Colonic mucosa (tissue), 4 donors: ENCODE measurements at regions not wholly inside any gene's neighbourhood (a gene's known extent, or its start where the extent isn't known, plus 50 kb on each side); places are given as distances from the start of the nearest gene placed in this dataset.

Source experiments
- DNase-seq: peaks from one replicate; pipeline ENCODE4 v3.0.0-alpha.2; 2020
- H3K27ac ChIP-seq: fragments of 200-600 bp; one replicate; pipeline ENCODE4 v1.8.0; 2021
- H3K27me3 ChIP-seq: fragments of 200-600 bp; one replicate; pipeline ENCODE4 v1.8.0; 2021
- H3K36me3 ChIP-seq: fragments of 200-600 bp; one replicate; pipeline ENCODE4 v1.8.0; 2021
- H3K4me1 ChIP-seq: fragments of 200-600 bp; one replicate; pipeline ENCODE4 v1.8.0; 2021; ENCODE audit warnings: mild to moderate bottlenecking
- H3K4me3 ChIP-seq: fragments of 200-600 bp; one replicate; pipeline ENCODE4 v1.8.0; 2021
- H3K9ac ChIP-seq, 2 donors: one replicate each; pipeline ENCODE4 v1.7.0; 2013; ENCODE audit warnings: control low read depth in 2 of 2, low read depth in 2 of 2, low read length in 2 of 2
- H3K9me3 ChIP-seq: fragments of 200-600 bp; one replicate; pipeline ENCODE4 v1.8.0; 2021
- CTCF ChIP-seq: fragments of 200-600 bp; IDR thresholded peaks from one replicate; pipeline ENCODE4 v1.8.0; 2022; ENCODE audit warnings: antibody characterized with exemption, mild to moderate bottlenecking
- intact Hi-C: fragments of 100-400 bp; cut with DNase I; formaldehyde crosslinking; loops from one replicate; pipeline ENCODE4 v1.14.1; 2022
- donor health status: healthy.
- donor health status: DM: no; HTN: no; CAD: no.
- donor health status: DM: no; HTN: no; CAD: no.

GRCh38 chr2:120939595-120940318 is 204.1 kb downstream of the GLI2 start:
- Histone ChIP-seq H3K27ac (no peak overlapping the region), H3K9ac (no peak overlapping the region), H3K4me3 (no peak overlapping the region), H3K27me3 (no peaks in the 10 kb centered on the region), H3K36me3 (no peaks in the 10 kb centered on the region), H3K4me1 (peaks cover 20% of the 10 kb centered on the region), H3K9me3 (no peaks in the 10 kb centered on the region)
- TF ChIP-seq CTCF: no peak
- no peak for DNase-seq
- intact Hi-C loops: loop anchor here (10.0 kb wide), 1 partner anchor 205 kb away; the partner anchor contains the start of gene GLI2

- no peak overlapping the region for H3K4me3 ChIP-seq
- no peak overlapping the region for H3K9ac ChIP-seq
- H3K4me1 ChIP-seq: peaks cover 15% of the 10 kb centered on the region
- no peak overlapping the region for H3K27ac ChIP-seq
- no peaks in the 10 kb centered on the region for H3K36me3 ChIP-seq
- no peak for TF ChIP-seq CTCF
- no peaks in the 10 kb centered on the region for H3K27me3 ChIP-seq
- no peak for DNase-seq
- intact Hi-C loops: loop anchor here (10.0 kb wide), 1 partner anchor 206 kb away; the partner anchor contains the start of gene GLI2
- H3K9me3 ChIP-seq: no peaks in the 10 kb centered on the region
Measured at GRCh38 chr2:120940319-120940696, 204.6 kb downstream of the GLI2 start.

- H3K27ac ChIP-seq: no peak overlapping the region
- no peak for TF ChIP-seq CTCF
- H3K4me3 ChIP-seq: no peak overlapping the region
- no peaks in the 10 kb centered on the region for H3K27me3 ChIP-seq
- no peaks in the 10 kb centered on the region for H3K9me3 ChIP-seq
- intact Hi-C loops: loop anchor here (10.0 kb wide), 1 partner anchor 206 kb away; the partner anchor contains the start of gene GLI2
- H3K4me1 ChIP-seq: peaks cover 12% of the 10 kb centered on the region
- DNase-seq: no peak
- H3K36me3 ChIP-seq: no peaks in the 10 kb centered on the region
- no peak overlapping the region for H3K9ac ChIP-seq
Measured at GRCh38 chr2:120940726-120941256, 205.1 kb downstream of the GLI2 start.

GRCh38 chr2:120941571-120942120 is 206.0 kb downstream of the GLI2 start:
- DNase-seq: no peak
- no peaks in the 10 kb centered on the region for H3K36me3 ChIP-seq
- no peaks in the 10 kb centered on the region for H3K9me3 ChIP-seq
- no peak overlapping the region for H3K4me3 ChIP-seq
- no peak overlapping the region for H3K9ac ChIP-seq
- no peak for TF ChIP-seq CTCF
- no peak overlapping the region for H3K27ac ChIP-seq
- no peaks in the 10 kb centered on the region for H3K27me3 ChIP-seq
- intact Hi-C loops: loop anchor here (10.0 kb wide), 1 partner anchor 207 kb away; the partner anchor contains the start of gene GLI2
- peaks cover 4% of the 10 kb centered on the region for H3K4me1 ChIP-seq

GRCh38 chr2:120942658-120943057 is 207.0 kb downstream of the GLI2 start:
- DNase-seq: no peak
- Histone ChIP-seq H3K4me1 (peaks cover 4% of the 10 kb centered on the region), H3K4me3 (no peak overlapping the region)

More at GRCh38 chr2:120942658-120943057, 207.0 kb downstream of the GLI2 start:
- Histone ChIP-seq H3K27me3 (no peaks in the 10 kb centered on the region), H3K36me3 (no peaks in the 10 kb centered on the region), H3K9ac (no peak overlapping the region), H3K9me3 (no peaks in the 10 kb centered on the region), H3K27ac (no peak overlapping the region)
- intact Hi-C loops: loop anchor here (10.0 kb wide), 1 partner anchor 208 kb away; the partner anchor contains the start of gene GLI2
- TF ChIP-seq CTCF: no peak
